H9 (cell line): ENCODE measurements at regions not wholly inside any gene's neighbourhood (a gene's known extent, or its start where the extent isn't known, plus 50 kb on each side); places are given as distances from the start of the nearest gene placed in this dataset.

ENCODE experiments used
- DNase-seq: peaks from one replicate; pipeline ENCODE4 v3.0.0-alpha.2; 2017
- H2AFZ ChIP-seq: one replicate; pipeline ENCODE4 v1.6.1; 2013; ENCODE audit warnings: mild to moderate bottlenecking, low read length, control low read depth, moderate library complexity
- H2AK5ac ChIP-seq: 2 replicates; pipeline ENCODE4 v1.6.1; 2013; ENCODE audit warnings: low read length, control low read depth, mixed read lengths; ENCODE audit not compliant: insufficient read length
- H2BK120ac ChIP-seq: one replicate; pipeline ENCODE4 v1.6.1; 2013; ENCODE audit warnings: low read depth, mild to moderate bottlenecking, low read length, control low read depth, inconsistent platforms; ENCODE audit not compliant: poor library complexity, severe bottlenecking
- H2BK12ac ChIP-seq: 2 replicates; pipeline ENCODE4 v1.6.1; 2013; ENCODE audit warnings: low read length, control low read depth, mixed read lengths, low read depth; ENCODE audit not compliant: insufficient read length
- H2BK15ac ChIP-seq: 2 replicates; pipeline ENCODE4 v1.6.1; 2013; ENCODE audit warnings: low read depth, low read length, control low read depth
- H2BK20ac ChIP-seq: one replicate; pipeline ENCODE4 v1.6.1; 2013; ENCODE audit warnings: low read depth, mild to moderate bottlenecking, low read length, control low read depth, inconsistent platforms; ENCODE audit not compliant: poor library complexity, severe bottlenecking
- H2BK5ac ChIP-seq: 2 replicates; pipeline ENCODE4 v1.6.1; 2013; ENCODE audit warnings: low read length, control low read depth, mixed read lengths; ENCODE audit not compliant: insufficient read length
- H3K14ac ChIP-seq: 2 replicates; pipeline ENCODE4 v1.6.1; 2013; ENCODE audit warnings: low read length, control low read depth; ENCODE audit not compliant: insufficient read depth
- H3K18ac ChIP-seq: 2 replicates; pipeline ENCODE4 v1.6.1; 2013; ENCODE audit warnings: low read depth, mild to moderate bottlenecking, mixed read lengths, low read length, control low read depth; ENCODE audit not compliant: insufficient read length
- H3K23ac ChIP-seq: 2 replicates; pipeline ENCODE4 v1.6.1; 2013; ENCODE audit warnings: low read length, control low read depth, mixed read lengths, low read depth; ENCODE audit not compliant: insufficient read length
- H3K23me2 ChIP-seq: 2 replicates; pipeline ENCODE4 v1.6.1; 2013; ENCODE audit warnings: low read depth, mild to moderate bottlenecking, mixed read lengths, low read length, control low read depth; ENCODE audit not compliant: insufficient read length, poor library complexity, severe bottlenecking
- H3K27ac ChIP-seq: 2 replicates; pipeline ENCODE4 v1.5.1; 2013; ENCODE audit warnings: low read length, control low read depth, mixed read lengths, low read depth; ENCODE audit not compliant: insufficient read length
- H3K27me3 ChIP-seq: 2 replicates; pipeline ENCODE4 v1.6.1; 2013; ENCODE audit warnings: low read length, control low read depth, inconsistent platforms; ENCODE audit not compliant: insufficient read depth
- H3K4ac ChIP-seq: 2 replicates; pipeline ENCODE4 v1.6.1; 2013; ENCODE audit warnings: low read depth, mild to moderate bottlenecking, control low read depth, inconsistent platforms, low read length, moderate library complexity
- H3K4me1 ChIP-seq: 2 replicates; pipeline ENCODE4 v1.6.1; 2013; ENCODE audit warnings: low read length, control low read depth, inconsistent platforms; ENCODE audit not compliant: insufficient read depth
- H3K4me2 ChIP-seq: 2 replicates; pipeline ENCODE4 v1.6.1; 2013; ENCODE audit warnings: low read length, control low read depth, mixed read lengths; ENCODE audit not compliant: insufficient read length, insufficient read depth
- H3K56ac ChIP-seq: 2 replicates; pipeline ENCODE4 v1.6.1; 2013; ENCODE audit warnings: low read depth, mild to moderate bottlenecking, mixed read lengths, low read length, control low read depth; ENCODE audit not compliant: insufficient read length
- H3K79me1 ChIP-seq: 2 replicates; pipeline ENCODE4 v1.6.1; 2013; ENCODE audit warnings: low read depth, mild to moderate bottlenecking, moderate library complexity, low read length, control low read depth, inconsistent platforms; ENCODE audit not compliant: insufficient read depth, poor library complexity, severe bottlenecking
- H3K79me2 ChIP-seq: 2 replicates; pipeline ENCODE4 v1.6.1; 2013; ENCODE audit warnings: low read length, control low read depth, inconsistent platforms; ENCODE audit not compliant: insufficient read depth
- H3K9ac ChIP-seq: 2 replicates; pipeline ENCODE4 v1.6.1; 2013; ENCODE audit warnings: low read length, control low read depth, mixed read lengths; ENCODE audit not compliant: insufficient read length; ENCODE audit errors: extremely low read depth
- H3K9me3 ChIP-seq: one replicate; pipeline ENCODE4 v1.6.1; 2013; ENCODE audit warnings: low read depth, low read length, inconsistent platforms; ENCODE audit not compliant: control insufficient read depth
- H3T11ph ChIP-seq: one replicate; pipeline ENCODE4 v1.6.1; 2013; ENCODE audit warnings: mild to moderate bottlenecking, low read length, control low read depth, inconsistent platforms
- H4K20me1 ChIP-seq: one replicate; pipeline ENCODE4 v1.6.1; 2013; ENCODE audit not compliant: control insufficient read depth, insufficient read length, insufficient read depth
- H4K5ac ChIP-seq: 2 replicates; pipeline ENCODE4 v1.6.1; 2013; ENCODE audit warnings: low read depth, mild to moderate bottlenecking, mixed read lengths, low read length, control low read depth; ENCODE audit not compliant: insufficient read length
- H4K8ac ChIP-seq: replicated peaks from 2 replicates; pipeline ENCODE4 v1.6.1; 2013; ENCODE audit warnings: low read length, control low read depth, mixed read lengths, low read depth; ENCODE audit not compliant: insufficient read length
- H4K91ac ChIP-seq: 2 replicates; pipeline ENCODE4 v1.6.1; 2013; ENCODE audit warnings: low read depth, mild to moderate bottlenecking, moderate library complexity, mixed read lengths, low read length, control low read depth; ENCODE audit not compliant: insufficient read length
- H3K27ac Mint-ChIP-seq, 3 experiments: 2 replicates in 2 of 3; 3 replicates in 1 of 3; pipeline ENCODE4 v1.8.0; 2020 to 2021; ENCODE audit warnings: mixed read lengths in 3 of 3, mild to moderate bottlenecking in 1 of 3, moderate library complexity in 1 of 3
- H3K27me3 Mint-ChIP-seq: 2 replicates; pipeline ENCODE4 v1.8.0; 2021; ENCODE audit warnings: low read depth, mild to moderate bottlenecking, moderate library complexity, mixed read lengths
- H3K36me3 Mint-ChIP-seq, 3 experiments: 2 replicates in 2 of 3; 3 replicates in 1 of 3; pipeline ENCODE4 v1.8.0; 2020 to 2021; ENCODE audit warnings: low read depth in 3 of 3, mixed read lengths in 3 of 3; ENCODE audit not compliant: insufficient read depth in 1 of 3
- H3K4me1 Mint-ChIP-seq, 2 experiments: 2 replicates each; pipeline ENCODE4 v1.8.0; 2020; ENCODE audit warnings: mixed read lengths in 2 of 2
- H3K4me3 Mint-ChIP-seq, 2 experiments: 2 replicates in 1 of 2; 3 replicates in 1 of 2; pipeline ENCODE4 v1.8.0; 2020 to 2021; ENCODE audit warnings: mild to moderate bottlenecking in 2 of 2, mixed read lengths in 2 of 2, moderate library complexity in 1 of 2
- H3K9me3 Mint-ChIP-seq, 2 experiments: 2 replicates in 1 of 2; 3 replicates in 1 of 2; pipeline ENCODE4 v1.8.0; 2020; ENCODE audit warnings: mild to moderate bottlenecking in 2 of 2, mixed read lengths in 2 of 2, moderate library complexity in 1 of 2
- WGBS: extraction: QIAGEN DNeasy Blood & Tissue Kit; methylation state at CpG from one replicate; pipeline ENCODE4 v1.1.7; 2013; ENCODE audit warnings: missing lambda C conversion rate, low lambda C conversion rate, mixed read lengths; ENCODE audit not compliant: insufficient read length; ENCODE audit errors: extremely low coverage; 5-methylcytosine and 5-hydroxymethylcytosine counted together
- TF ChIP-seq, protein P1 (sequence below): fragments of 200-600 bp; sonication (generic); conservative IDR thresholded peaks from 3 replicates; pipeline ENCODE4 v1.8.0; 2021; ENCODE audit warnings: antibody characterized with exemption, mild to moderate bottlenecking

DNA sequence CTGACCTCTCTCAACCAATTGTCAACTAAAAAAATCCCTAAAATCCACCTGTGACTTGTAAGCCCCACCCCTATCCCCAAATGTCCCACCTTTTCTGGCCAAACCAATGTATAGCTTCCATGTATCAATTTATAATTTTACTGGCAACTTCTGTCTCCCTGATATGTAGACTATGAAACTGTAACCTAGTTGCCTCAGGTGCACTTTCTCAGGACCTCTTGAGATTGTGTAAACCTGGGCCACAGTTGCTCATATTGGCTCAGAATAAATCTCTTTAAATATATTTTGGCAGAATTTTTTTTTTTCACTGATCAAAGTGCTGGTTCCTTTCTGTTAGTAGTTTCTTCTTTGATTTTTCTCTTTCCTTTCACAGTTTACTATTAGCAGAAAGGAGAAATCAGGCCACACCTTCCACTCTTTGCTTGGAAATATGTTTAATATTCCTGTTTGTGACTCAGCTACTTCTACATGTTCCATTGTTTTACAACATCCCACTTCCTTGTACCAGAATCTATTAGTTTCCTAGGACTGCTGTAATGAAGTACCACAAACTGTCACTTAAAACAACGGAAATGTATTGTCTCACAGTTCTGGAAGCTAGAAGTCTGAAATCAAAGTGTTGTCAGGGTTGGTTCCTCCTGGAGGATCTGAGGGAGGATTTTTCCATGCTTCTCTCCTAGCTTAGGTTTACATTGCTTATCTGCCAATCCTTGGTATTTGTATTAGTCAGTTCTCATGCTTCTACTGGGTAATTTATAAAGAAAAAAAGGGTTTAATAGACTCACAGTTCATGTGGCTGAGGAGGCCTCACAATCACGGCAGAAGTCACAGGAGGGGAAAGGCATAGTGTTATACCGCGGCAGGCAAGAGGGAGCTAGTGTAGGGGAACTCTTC is 801.2 kb upstream of the ARPP21 start:
- Histone ChIP-seq H3K56ac (no peak overlapping the region), H4K8ac (no peak overlapping the region), H3K27ac (no peak overlapping the region), H3K23ac (no peak overlapping the region), H2BK20ac (no peak overlapping the region), H3K9ac (no peak overlapping the region), H3K4ac (no peak overlapping the region), H3T11ph (no peak overlapping the region), H2BK12ac (no peak overlapping the region), H4K5ac (no peak overlapping the region), H3K9me3 (no peaks in the 10 kb centered on the region), H2AFZ (no peak overlapping the region), H3K27me3 (no peaks in the 10 kb centered on the region), H4K91ac (no peak overlapping the region), H3K18ac (no peak overlapping the region), H2BK5ac (no peak overlapping the region), H4K20me1 (no peaks in the 10 kb centered on the region), H3K4me2 (no peak overlapping the region), H3K79me2 (no peaks in the 10 kb centered on the region), H3K79me1 (no peaks in the 10 kb centered on the region), H3K14ac (no peak overlapping the region), H2BK15ac (no peak overlapping the region), H3K23me2 (no peaks in the 10 kb centered on the region), H3K4me1 (peaks cover 4% of the 10 kb centered on the region; the same call in 1 of the 2 replicates), H2BK120ac (no peak overlapping the region), H2AK5ac (no peak overlapping the region)
- Mint-ChIP-seq H3K9me3 (no peaks in the 10 kb centered on the region), H3K27me3 (no peaks in the 10 kb centered on the region), H3K4me3 (no peak overlapping the region), H3K4me1 (peaks cover 12 to 22% of the 10 kb centered on the region in 2 experiments), H3K36me3 (no peaks in the 10 kb centered on the region), H3K27ac (0 out of 7 replicates have a peak overlapping the region, but pooled peaks of 1 of the 3 experiments have one; percentile 20)
- TF ChIP-seq, protein P1, sequence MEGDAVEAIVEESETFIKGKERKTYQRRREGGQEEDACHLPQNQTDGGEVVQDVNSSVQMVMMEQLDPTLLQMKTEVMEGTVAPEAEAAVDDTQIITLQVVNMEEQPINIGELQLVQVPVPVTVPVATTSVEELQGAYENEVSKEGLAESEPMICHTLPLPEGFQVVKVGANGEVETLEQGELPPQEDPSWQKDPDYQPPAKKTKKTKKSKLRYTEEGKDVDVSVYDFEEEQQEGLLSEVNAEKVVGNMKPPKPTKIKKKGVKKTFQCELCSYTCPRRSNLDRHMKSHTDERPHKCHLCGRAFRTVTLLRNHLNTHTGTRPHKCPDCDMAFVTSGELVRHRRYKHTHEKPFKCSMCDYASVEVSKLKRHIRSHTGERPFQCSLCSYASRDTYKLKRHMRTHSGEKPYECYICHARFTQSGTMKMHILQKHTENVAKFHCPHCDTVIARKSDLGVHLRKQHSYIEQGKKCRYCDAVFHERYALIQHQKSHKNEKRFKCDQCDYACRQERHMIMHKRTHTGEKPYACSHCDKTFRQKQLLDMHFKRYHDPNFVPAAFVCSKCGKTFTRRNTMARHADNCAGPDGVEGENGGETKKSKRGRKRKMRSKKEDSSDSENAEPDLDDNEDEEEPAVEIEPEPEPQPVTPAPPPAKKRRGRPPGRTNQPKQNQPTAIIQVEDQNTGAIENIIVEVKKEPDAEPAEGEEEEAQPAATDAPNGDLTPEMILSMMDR = no peak
- no CpG with 5 or more reads among the region's 4 CpGs for WGBS
- no peak for DNase-seq
